Epidermal melanocyte (primary cell): ENCODE measurements at regions not wholly inside any gene's neighbourhood (a gene's known extent, or its start where the extent isn't known, plus 50 kb on each side); places are given as distances from the start of the nearest gene placed in this dataset.

Experiments
- DNase-seq: peaks from one replicate; pipeline ENCODE4 v3.0.0; 2011; ENCODE audit warnings: low spot score; ENCODE audit not compliant: insufficient read length

GRCh38 chr4:182139491-182139890 lies 103.7 kb upstream of the TENM3 start:
- DNase-seq = no peak

GRCh38 chr4:182140547-182140946 lies 102.7 kb upstream of the TENM3 start:
- DNase-seq = no peak

GRCh38 chr4:182141061-182141460 lies 102.1 kb upstream of the TENM3 start:
- no peak for DNase-seq

- DNase-seq = no peak
These were observed 100.8 kb upstream of the TENM3 start for GRCh38 chr4:182142176-182143085.

GRCh38 chr4:182143086-182143821 lies 99.9 kb upstream of the TENM3 start:
- no peak for DNase-seq

- no peak for DNase-seq
These were observed 99.2 kb upstream of the TENM3 start for GRCh38 chr4:182143822-182144625.

- DNase-seq = no peak
These were observed 98.4 kb upstream of the TENM3 start for GRCh38 chr4:182144626-182145333.

GRCh38 chr4:182145334-182145905 lies 97.8 kb upstream of the TENM3 start:
- no peak for DNase-seq

- DNase-seq = no peak
These were observed 95.8 kb upstream of the TENM3 start for GRCh38 chr4:182147391-182147790.

GRCh38 chr4:182150645-182151044 lies 92.6 kb upstream of the TENM3 start:
- no peak for DNase-seq

GRCh38 chr4:182155806-182156205 lies 87.4 kb upstream of the TENM3 start:
- no peak for DNase-seq

GRCh38 chr4:182163180-182163579 lies 80.0 kb upstream of the TENM3 start:
- DNase-seq = no peak

GRCh38 chr4:182169572-182169971 lies 73.6 kb upstream of the TENM3 start:
- DNase-seq = no peak

- DNase-seq = no peak
These were observed 73.2 kb upstream of the TENM3 start for GRCh38 chr4:182169987-182170386.

- DNase-seq = no peak
These were observed 72.7 kb upstream of the TENM3 start for GRCh38 chr4:182170417-182170935.

GRCh38 chr4:182174979-182175378 lies 68.2 kb upstream of the TENM3 start:
- DNase-seq = no peak

GRCh38 chr4:182175788-182176519 lies 67.2 kb upstream of the TENM3 start:
- no peak for DNase-seq

GRCh38 chr4:182177166-182177565 lies 66.0 kb upstream of the TENM3 start:
- DNase-seq = no peak

GRCh38 chr4:182179105-182179504 lies 64.1 kb upstream of the TENM3 start:
- no peak for DNase-seq

- no peak for DNase-seq
These were observed 63.5 kb upstream of the TENM3 start for GRCh38 chr4:182179751-182180150.
